HCT116 (cell line): ENCODE measurements at regions not wholly inside any gene's neighbourhood (a gene's known extent, or its start where the extent isn't known, plus 50 kb on each side); places are given as distances from the start of the nearest gene placed in this dataset.

ENCODE experiments used
- ATAC-seq: fragments of 200-7000 bp; cut with Tn5 transposase; 2 replicates; pipeline ENCODE4 v1.9.1; 2020; ENCODE audit warnings: mild to moderate bottlenecking, moderate library complexity
- BruUV-seq: library from RNA; stranded (reverse); fragments of 400-500 nt; replicated peaks from 2 replicates; lab custom pipeline; 2021; lab: Mats Ljungman, UMichigan
- CTCF ChIA-PET: fragments of 300-600 bp; sonication (Branson Sonifier 250); formaldehyde crosslinking; loops from one replicate; lab custom pipeline; 2021; ENCODE audit warnings: antibody characterized with exemption; lab: Charles Lee
- POLR2A ChIA-PET: fragments of 300-600, 350-600 bp; sonication (Branson Sonifier 250); formaldehyde crosslinking; loops from one replicate; lab custom pipeline; 2021; ENCODE audit warnings: antibody characterized with exemption; lab: Charles Lee
- RAD21 ChIA-PET, 2 experiments: fragments of 300-600 bp; sonication (Branson Sonifier 250); formaldehyde crosslinking; loops; one replicate each; lab custom pipeline; 2023; ENCODE audit warnings: low total read pairs in 2 of 2; ENCODE audit not compliant: uncharacterized antibody in 2 of 2, unreplicated experiment in 2 of 2, low non-redundant PET in 1 of 2; lab: Charles Lee
- DNase-seq: peaks from one replicate; pipeline ENCODE4 v3.0.0-alpha.2; 2010; ENCODE audit warnings: low read depth, low spot score
- H2AFZ ChIP-seq: fragments of 200-600 bp; shearing (Covaris generic), sonication (generic); 2 replicates; pipeline ENCODE4 v1.6.1; 2017; ENCODE audit warnings: low read depth, mixed run types, mixed read lengths, antibody characterized with exemption, low read length; ENCODE audit not compliant: poor library complexity, severe bottlenecking
- H3K27ac ChIP-seq: 2 replicates; pipeline ENCODE4 v1.5.1; 2012; ENCODE audit warnings: low read depth, low read length
- H3K27me3 ChIP-seq: fragments of 200-600 bp; sonication (generic); 2 replicates; pipeline ENCODE4 v1.6.1; 2016; ENCODE audit warnings: mixed run types, low read length, mixed read lengths; ENCODE audit not compliant: insufficient read depth
- H3K36me3 ChIP-seq, 2 experiments: fragments of 200-500 bp in 1 of 2; fragments of 200-600 bp in 1 of 2; sonication (Bioruptor generic) in 1 of 2; sonication (generic) in 1 of 2; 2 replicates each; pipeline versions ENCODE4 v1.5.1 to v1.6.1; 2014 to 2016; ENCODE audit warnings: low read length in 2 of 2, inconsistent platforms in 1 of 2, mixed read lengths in 1 of 2, mixed run types in 1 of 2; ENCODE audit not compliant: insufficient read depth in 2 of 2, control insufficient read depth in 1 of 2
- H3K4me1 ChIP-seq, 2 experiments: fragments of 200-600 bp in 1 of 2; sonication (generic) in 1 of 2; 2 replicates each; pipeline versions ENCODE4 v1.5.1 to v1.6.1; 2012 to 2017; ENCODE audit warnings: low read length in 2 of 2, inconsistent platforms in 1 of 2, mild to moderate bottlenecking in 1 of 2, mixed read lengths in 1 of 2, mixed run types in 1 of 2, moderate library complexity in 1 of 2; ENCODE audit not compliant: insufficient read depth in 2 of 2, control insufficient read depth in 1 of 2
- H3K4me2 ChIP-seq: fragments of 200-600 bp; sonication (generic); 2 replicates; pipeline ENCODE4 v1.6.1; 2017; ENCODE audit warnings: mixed run types, low read length, mixed read lengths
- H3K4me3 ChIP-seq, 2 experiments: fragments of 200-600 bp in 1 of 2; sonication (generic) in 1 of 2; replicated peaks in 1 of 2; 2 replicates each; pipeline ENCODE4 v1.5.1; 2011 to 2016; ENCODE audit warnings: low read length in 2 of 2, control low read depth in 1 of 2, low read depth in 1 of 2, mild to moderate bottlenecking in 1 of 2, mixed read lengths in 1 of 2, mixed run types in 1 of 2
- H3K79me2 ChIP-seq: fragments of 200-600 bp; sonication (generic); 2 replicates; pipeline ENCODE4 v1.6.1; 2017; ENCODE audit warnings: mild to moderate bottlenecking, mixed run types, low read length, moderate library complexity, mixed read lengths; ENCODE audit not compliant: insufficient read depth
- H3K9ac ChIP-seq: fragments of 200-600 bp; sonication (generic); 2 replicates; pipeline ENCODE4 v1.6.1; 2016; ENCODE audit warnings: low read length, mixed read lengths
- H3K9me2 ChIP-seq: fragments of 200-600 bp; sonication (generic), shearing (Covaris generic); 2 replicates; pipeline ENCODE4 v1.6.1; 2017; ENCODE audit warnings: mixed run types, mild to moderate bottlenecking, moderate library complexity; ENCODE audit not compliant: insufficient read depth
- H3K9me3 ChIP-seq, 2 experiments: fragments of 200-500 bp in 1 of 2; fragments of 200-600 bp in 1 of 2; sonication (Bioruptor generic) in 1 of 2; sonication (generic) in 1 of 2; 2 replicates each; pipeline ENCODE4 v1.6.1; 2014 to 2017; ENCODE audit warnings: low read length in 2 of 2, mixed read lengths in 2 of 2, inconsistent platforms in 1 of 2, low read depth in 1 of 2, mild to moderate bottlenecking in 1 of 2, mixed run types in 1 of 2, moderate library complexity in 1 of 2; ENCODE audit not compliant: control insufficient read depth in 1 of 2, insufficient read depth in 1 of 2
- H4K20me1 ChIP-seq: fragments of 200-600 bp; sonication (generic), shearing (Covaris generic); 2 replicates; pipeline ENCODE4 v1.6.1; 2017; ENCODE audit warnings: mixed run types, mild to moderate bottlenecking, moderate library complexity; ENCODE audit not compliant: insufficient read depth
- ATF3 ChIP-seq: IDR thresholded peaks from 2 replicates; pipeline ENCODE4 v1.6.1; 2012
- CTCF ChIP-seq, 3 experiments: fragments of 200-600 bp in 1 of 3; sonication (generic) in 1 of 3; IDR thresholded peaks in 2 of 3; conservative IDR thresholded peaks in 1 of 3; 2 replicates each; pipeline ENCODE4 v1.5.1; 2012 to 2017; ENCODE audit warnings: low read depth in 2 of 3, low read length in 2 of 3, antibody characterized with exemption in 1 of 3, borderline replicate concordance in 1 of 3, control low read depth in 1 of 3, mild to moderate bottlenecking in 1 of 3, mixed read lengths in 1 of 3, mixed run types in 1 of 3, moderate library complexity in 1 of 3; ENCODE audit not compliant: insufficient read depth in 1 of 3
- ELF1 ChIP-seq: IDR thresholded peaks from 2 replicates; pipeline ENCODE4 v1.6.1; 2012; ENCODE audit warnings: low read depth, borderline replicate concordance
- EZH2phosphoT487 ChIP-seq: fragments of 200-600 bp; IDR thresholded peaks from 2 replicates; pipeline ENCODE4 v1.6.1; 2018; ENCODE audit warnings: antibody characterized with exemption, borderline replicate concordance
- JUND ChIP-seq: IDR thresholded peaks from 2 replicates; pipeline ENCODE4 v1.6.1; 2012
- MAX ChIP-seq: IDR thresholded peaks from 2 replicates; pipeline ENCODE4 v1.6.1; 2012
- RAD21 ChIP-seq: IDR thresholded peaks from 2 replicates; pipeline ENCODE4 v1.6.1; 2012; ENCODE audit warnings: low read depth, mild to moderate bottlenecking
- REST ChIP-seq: IDR thresholded peaks from 2 replicates; pipeline ENCODE4 v1.6.1; 2012; ENCODE audit warnings: low read depth
- SRF ChIP-seq: IDR thresholded peaks from 2 replicates; pipeline ENCODE4 v1.6.1; 2012; ENCODE audit warnings: low read depth
- YY1 ChIP-seq: IDR thresholded peaks from 2 replicates; pipeline ENCODE4 v1.6.1; 2011; ENCODE audit warnings: low read length, low read depth, moderate library complexity, mild to moderate bottlenecking; ENCODE audit not compliant: insufficient replicate concordance; ENCODE audit errors: extremely low read depth
- ZFX ChIP-seq: fragments of 450-650 bp; IDR thresholded peaks from 2 replicates; pipeline ENCODE4 v1.6.1; 2017
- ZNF274 ChIP-seq: fragments of 200-500 bp; sonication (Bioruptor generic); IDR thresholded peaks from 2 replicates; pipeline ENCODE4 v1.6.1; 2014; ENCODE audit warnings: mild to moderate bottlenecking, low read depth, low read length, inconsistent platforms
- intact Hi-C: fragments of 100-400 bp; cut with micrococcal nuclease; formaldehyde crosslinking; loops from 2 replicates; pipeline ENCODE4 v1.10.0; 2022

- H4K20me1 ChIP-seq = no peaks in the 10 kb centered on the region
- no peak for DNase-seq
- BruUV-seq = no TSS peak
Measured at GRCh38 chr1:244988521-244988920, 124.2 kb upstream of the HNRNPU start.

More at GRCh38 chr1:244988521-244988920, 124.2 kb upstream of the HNRNPU start:
- TF ChIP-seq ZFX (no peak), ZNF274 (no peak), RAD21 (no peak), CTCF (IDR thresholded peaks at IDR 0.05 in 2 of 3, conservative IDR thresholded peaks at IDR 0.05 in 1 of 3; ENCODE audit: borderline replicate concordance in 1 of 3, insufficient read depth in 1 of 3, low read depth in 2 of 3, low read length in 2 of 3) (no peak), JUND (no peak), MAX (no peak), SRF (no peak), REST (no peak), YY1 (no peak), EZH2phosphoT487 (no peak), ELF1 (no peak), ATF3 (no peak)
- TF ChIP-seq, all 23 proteins: peak for 0
- H3K27ac ChIP-seq = no peak overlapping the region
- H3K9me3 ChIP-seq = no peaks in the 10 kb centered on the region
- RAD21 ChIA-PET = no interaction called here
- no peaks in the 10 kb centered on the region for H3K9me2 ChIP-seq
- H3K9ac ChIP-seq = no peak overlapping the region
- H3K4me3 ChIP-seq = no peak overlapping the region
- H3K27me3 ChIP-seq = no peaks in the 10 kb centered on the region
- ATAC-seq = no peak
- peaks cover 0 to 4% of the 10 kb centered on the region in 2 experiments; a peak in 1 of 4 replicates for H3K4me1 ChIP-seq
- H3K4me2 ChIP-seq = no peak overlapping the region
- no peaks in the 10 kb centered on the region for H3K79me2 ChIP-seq
- intact Hi-C loops = no loop called here
- no peak overlapping the region for H2AFZ ChIP-seq
- no peaks in the 10 kb centered on the region for H3K36me3 ChIP-seq
- POLR2A ChIA-PET = no interaction called here
- CTCF ChIA-PET = no interaction called here
